HEK293 (cell line): ENCODE measurements at regions not wholly inside any gene's neighbourhood (a gene's known extent, or its start where the extent isn't known, plus 50 kb on each side); places are given as distances from the start of the nearest gene placed in this dataset.

Source experiments
- CTCF ChIA-PET: fragments of 350-600 bp; formaldehyde crosslinking; extraction: SDS; loops from one replicate; lab custom pipeline; 2021; ENCODE audit warnings: antibody characterized with exemption; lab: Yijun Ruan, JAX
- POLR2A ChIA-PET: fragments of 300-600 bp; formaldehyde crosslinking; extraction: SDS; loops from one replicate; lab custom pipeline; 2020; ENCODE audit warnings: antibody characterized with exemption, inconsistent platforms; lab: Yijun Ruan, JAX
- H3K27ac ChIP-seq: fragments of 200-500 bp; sonication (Bioruptor generic); 2 replicates; pipeline ENCODE4 v1.5.1; 2014; ENCODE audit warnings: low read depth, low read length, control low read depth, inconsistent platforms; ENCODE audit errors: extremely low read depth
- H3K36me3 ChIP-seq, 2 experiments: fragments of 200-500 bp in 1 of 2; sonication (Bioruptor generic) in 1 of 2; 1 replicate in 1 of 2; 2 replicates in 1 of 2; pipeline ENCODE4 v1.5.1; 2014 to 2017; ENCODE audit warnings: inconsistent platforms in 2 of 2, low read length in 2 of 2; ENCODE audit not compliant: control insufficient read depth in 2 of 2, insufficient read depth in 1 of 2
- H3K4me1 ChIP-seq: fragments of 200-500 bp; sonication (Bioruptor generic); 2 replicates; pipeline ENCODE4 v1.5.1; 2014; ENCODE audit warnings: mild to moderate bottlenecking, low read length, inconsistent platforms; ENCODE audit not compliant: control insufficient read depth, insufficient read depth
- H3K4me3 ChIP-seq: 2 replicates; pipeline ENCODE4 v1.5.1; 2011; ENCODE audit warnings: low read depth, mild to moderate bottlenecking, control low read depth, low read length, moderate library complexity
- H3K9me3 ChIP-seq: fragments of 200-500 bp; sonication (Bioruptor generic); 2 replicates; pipeline ENCODE4 v1.5.1; 2014; ENCODE audit warnings: low read depth, low read length, inconsistent platforms; ENCODE audit not compliant: control insufficient read depth, insufficient read depth
- HOXA7 ChIP-seq: sonication (generic); formaldehyde crosslinking; IDR thresholded peaks from 2 replicates; pipeline ENCODE4 v1.8.1; 2022; ENCODE audit warnings: missing genetic modification reagents, borderline replicate concordance
- KLF8 ChIP-seq: fragments of 450-650 bp; formaldehyde crosslinking; IDR thresholded peaks from 2 replicates; pipeline ENCODE4 v1.5.1; 2016; ENCODE audit warnings: missing biosample characterization, missing genetic modification characterization
- MZF1 ChIP-seq: fragments of 450-650 bp; formaldehyde crosslinking; IDR thresholded peaks from 2 replicates; pipeline ENCODE4 v1.5.1; 2017; ENCODE audit warnings: missing biosample characterization, missing genetic modification characterization, borderline replicate concordance
- SCRT1 ChIP-seq: fragments of 450-650 bp; formaldehyde crosslinking; IDR thresholded peaks from 2 replicates; pipeline ENCODE4 v1.5.1; 2016; ENCODE audit warnings: missing biosample characterization, missing genetic modification characterization, borderline replicate concordance
- SETDB1 ChIP-seq: IDR thresholded peaks from one replicate; pipeline ENCODE4 v1.6.1; 2017; ENCODE audit warnings: mild to moderate bottlenecking, low read length, moderate library complexity, mixed read lengths; ENCODE audit not compliant: insufficient read length
- SP7 ChIP-seq: fragments of 450-650 bp; formaldehyde crosslinking; IDR thresholded peaks from 2 replicates; pipeline ENCODE4 v1.5.1; 2016; ENCODE audit warnings: missing biosample characterization, missing genetic modification characterization
- ZBTB1 ChIP-seq: fragments of 450-650 bp; formaldehyde crosslinking; IDR thresholded peaks from 2 replicates; pipeline ENCODE4 v1.5.1; 2016; ENCODE audit warnings: missing biosample characterization, missing genetic modification characterization
- ZBTB44 ChIP-seq: fragments of 450-650 bp; IDR thresholded peaks from 2 replicates; pipeline ENCODE4 v1.5.1; 2018; ENCODE audit warnings: missing biosample characterization, mild to moderate bottlenecking, missing genetic modification characterization
- ZBTB48 ChIP-seq: fragments of 450-650 bp; formaldehyde crosslinking; IDR thresholded peaks from 2 replicates; pipeline ENCODE4 v1.5.1; 2016; ENCODE audit warnings: missing biosample characterization, missing genetic modification characterization
- ZBTB49 ChIP-seq: fragments of 450-650 bp; formaldehyde crosslinking; IDR thresholded peaks from 2 replicates; pipeline ENCODE4 v1.5.1; 2016; ENCODE audit warnings: missing biosample characterization, missing genetic modification characterization, low read depth
- ZBTB7A ChIP-seq: fragments of 450-650 bp; formaldehyde crosslinking; IDR thresholded peaks from 2 replicates; pipeline ENCODE4 v1.5.1; 2016; ENCODE audit warnings: low read depth, missing biosample characterization, missing genetic modification characterization
- ZBTB8A ChIP-seq: fragments of 450-650 bp; formaldehyde crosslinking; IDR thresholded peaks from 2 replicates; pipeline ENCODE4 v1.5.1; 2016; ENCODE audit warnings: missing biosample characterization, missing genetic modification characterization
- ZNF16 ChIP-seq: fragments of 450-650 bp; formaldehyde crosslinking; IDR thresholded peaks from 2 replicates; pipeline ENCODE4 v1.5.1; 2016; ENCODE audit warnings: low read depth, missing biosample characterization, missing genetic modification characterization
- ZNF19 ChIP-seq: fragments of 450-650 bp; formaldehyde crosslinking; IDR thresholded peaks from 2 replicates; pipeline ENCODE4; 2016; ENCODE audit warnings: missing biosample characterization, missing genetic modification characterization, low read depth
- ZNF202 ChIP-seq: fragments of 450-650 bp; formaldehyde crosslinking; IDR thresholded peaks from 2 replicates; pipeline ENCODE4 v1.5.1; 2016; ENCODE audit warnings: missing biosample characterization, missing genetic modification characterization, borderline replicate concordance
- ZNF23 ChIP-seq: fragments of 450-650 bp; formaldehyde crosslinking; IDR thresholded peaks from 2 replicates; pipeline ENCODE4 v1.5.1; 2016; ENCODE audit warnings: missing biosample characterization, missing genetic modification characterization, borderline replicate concordance
- ZNF324 ChIP-seq: fragments of 450-650 bp; formaldehyde crosslinking; IDR thresholded peaks from 2 replicates; pipeline ENCODE4 v1.5.1; 2016; ENCODE audit warnings: missing biosample characterization, missing genetic modification characterization
- ZNF335 ChIP-seq: fragments of 450-650 bp; formaldehyde crosslinking; conservative IDR thresholded peaks from 2 replicates; pipeline ENCODE4 v1.5.1; 2016; ENCODE audit warnings: missing biosample characterization, missing genetic modification characterization
- ZNF510 ChIP-seq: fragments of 450-650 bp; formaldehyde crosslinking; IDR thresholded peaks from 2 replicates; pipeline ENCODE4 v1.5.1; 2018; ENCODE audit warnings: mild to moderate bottlenecking, missing genetic modification characterization, missing biosample characterization; ENCODE audit not compliant: insufficient replicate concordance
- ZNF513 ChIP-seq: fragments of 450-650 bp; IDR thresholded peaks from 2 replicates; pipeline ENCODE4 v1.5.1; 2018; ENCODE audit warnings: missing biosample characterization, missing genetic modification characterization
- ZNF549 ChIP-seq: fragments of 450-650 bp; IDR thresholded peaks from 2 replicates; pipeline ENCODE4 v1.5.1; 2018; ENCODE audit warnings: missing biosample characterization, missing genetic modification characterization, mild to moderate bottlenecking, inconsistent platforms, moderate library complexity
- ZNF560 ChIP-seq: fragments of 450-650 bp; formaldehyde crosslinking; IDR thresholded peaks from 2 replicates; pipeline ENCODE4 v1.5.1; 2017; ENCODE audit warnings: missing biosample characterization, missing genetic modification characterization, borderline replicate concordance
- ZNF621 ChIP-seq: fragments of 450-650 bp; formaldehyde crosslinking; IDR thresholded peaks from 2 replicates; pipeline ENCODE4 v1.5.1; 2017; ENCODE audit warnings: missing biosample characterization, missing genetic modification characterization
- ZNF624 ChIP-seq: fragments of 450-650 bp; formaldehyde crosslinking; IDR thresholded peaks from 2 replicates; pipeline ENCODE4 v1.5.1; 2017; ENCODE audit warnings: missing biosample characterization, missing genetic modification characterization
- ZNF658 ChIP-seq: fragments of 450-650 bp; formaldehyde crosslinking; IDR thresholded peaks from 2 replicates; pipeline ENCODE4; 2016; ENCODE audit warnings: missing biosample characterization, missing genetic modification characterization
- ZNF76 ChIP-seq: fragments of 450-650 bp; formaldehyde crosslinking; IDR thresholded peaks from 2 replicates; pipeline ENCODE4; 2016; ENCODE audit warnings: low read depth, missing biosample characterization, missing genetic modification characterization, borderline replicate concordance
- ZNF791 ChIP-seq: fragments of 450-650 bp; formaldehyde crosslinking; IDR thresholded peaks from 2 replicates; pipeline ENCODE4 v1.5.1; 2016; ENCODE audit warnings: missing biosample characterization, missing genetic modification characterization
- ZNF843 ChIP-seq: fragments of 450-650 bp; formaldehyde crosslinking; IDR thresholded peaks from 2 replicates; pipeline ENCODE4 v1.5.1; 2016; ENCODE audit warnings: missing biosample characterization, missing genetic modification characterization
- ZXDB ChIP-seq: fragments of 450-650 bp; formaldehyde crosslinking; IDR thresholded peaks from 2 replicates; pipeline ENCODE4 v1.5.1; 2016; ENCODE audit warnings: missing biosample characterization, missing genetic modification characterization

GRCh38 chr2:186380805-186381204, 105.3 kb upstream of the ZC3H15 start:
- Histone ChIP-seq H3K4me3 (no peak overlapping the region), H3K27ac (no peak overlapping the region), H3K4me1 (no peaks in the 10 kb centered on the region), H3K9me3 (no peaks in the 10 kb centered on the region)
- ChIA-PET CTCF (no interaction called here), POLR2A (no interaction called here)
- TF ChIP-seq MZF1 = no peak
- no peak for TF ChIP-seq ZNF658 (tag by site-specific recombination)
- no peak for TF ChIP-seq KLF8
- TF ChIP-seq ZNF324 (tag by site-specific recombination) = no peak
- no peak for TF ChIP-seq ZNF76
- TF ChIP-seq SCRT1 (tag by site-specific recombination) = no peak
- TF ChIP-seq ZNF624 (tag by site-specific recombination) = no peak
- TF ChIP-seq ZNF510 (tag by site-specific recombination) = no peak
- TF ChIP-seq, all 188 proteins: peak for 0
- H3K36me3 ChIP-seq = no peaks in the 10 kb centered on the region

GRCh38 chr2:186381573-186381972, 104.5 kb upstream of the ZC3H15 start:
- Histone ChIP-seq H3K9me3 (no peaks in the 10 kb centered on the region), H3K4me1 (no peaks in the 10 kb centered on the region)
- ChIA-PET CTCF (no interaction called here), POLR2A (no interaction called here)
- TF ChIP-seq SP7 (tag by site-specific recombination) = no peak
- TF ChIP-seq ZNF23 (tag by site-specific recombination) = no peak
- TF ChIP-seq ZNF16 = no peak
- TF ChIP-seq ZNF621 (tag by site-specific recombination) = no peak
- TF ChIP-seq ZBTB44 (tag by site-specific recombination) = no peak
- TF ChIP-seq ZNF202 (tag by site-specific recombination) = no peak
- TF ChIP-seq MZF1 = no peak
- TF ChIP-seq ZXDB (tag by site-specific recombination) = no peak
- no peak for TF ChIP-seq ZBTB1
- no peak for TF ChIP-seq SETDB1
- no peak for TF ChIP-seq ZNF560 (tag by site-specific recombination)
- no peak for TF ChIP-seq ZBTB7A
- no peak for TF ChIP-seq ZBTB8A (tag by site-specific recombination)
- TF ChIP-seq, all 188 proteins: peak for 0
- no peak overlapping the region for H3K27ac ChIP-seq
- no peak overlapping the region for H3K4me3 ChIP-seq
- H3K36me3 ChIP-seq = no peaks in the 10 kb centered on the region

- ChIA-PET POLR2A (no interaction called here), CTCF (no interaction called here)
- H3K4me1 ChIP-seq = no peaks in the 10 kb centered on the region
- H3K4me3 ChIP-seq = no peak overlapping the region
- no peaks in the 10 kb centered on the region for H3K9me3 ChIP-seq
- no peak overlapping the region for H3K27ac ChIP-seq
- H3K36me3 ChIP-seq = no peaks in the 10 kb centered on the region
- no peak for TF ChIP-seq ZNF843 (tag by site-specific recombination)
- TF ChIP-seq ZBTB48 (tag by site-specific recombination) = no peak
- no peak for TF ChIP-seq ZNF549
- no peak for TF ChIP-seq ZNF335 (tag by site-specific recombination)
- no peak for TF ChIP-seq HOXA7
- no peak for TF ChIP-seq ZNF19 (tag by site-specific recombination)
- no peak for TF ChIP-seq ZBTB49 (tag by site-specific recombination)
- no peak for TF ChIP-seq ZNF791 (tag by site-specific recombination)
- no peak for TF ChIP-seq ZNF513 (tag by site-specific recombination)
Measured at GRCh38 chr2:186382932-186383331, 103.1 kb upstream of the ZC3H15 start.
